DMS79 treated with DMSO at 0.1 percent for 48 hours (cell line): ENCODE measurements at regions not wholly inside any gene's neighbourhood (a gene's known extent, or its start where the extent isn't known, plus 50 kb on each side); places are given as distances from the start of the nearest gene placed in this dataset.
"Not testable (repeated sequence)": the region's sequence is repeated elsewhere in the genome, so short reads cannot be mapped to it uniquely, and the experiment has no call there.

Experiments
- DNase-seq: peaks from one replicate; lab custom pipeline; 2025; lab: John Stamatoyannopoulos, UW

DNA sequence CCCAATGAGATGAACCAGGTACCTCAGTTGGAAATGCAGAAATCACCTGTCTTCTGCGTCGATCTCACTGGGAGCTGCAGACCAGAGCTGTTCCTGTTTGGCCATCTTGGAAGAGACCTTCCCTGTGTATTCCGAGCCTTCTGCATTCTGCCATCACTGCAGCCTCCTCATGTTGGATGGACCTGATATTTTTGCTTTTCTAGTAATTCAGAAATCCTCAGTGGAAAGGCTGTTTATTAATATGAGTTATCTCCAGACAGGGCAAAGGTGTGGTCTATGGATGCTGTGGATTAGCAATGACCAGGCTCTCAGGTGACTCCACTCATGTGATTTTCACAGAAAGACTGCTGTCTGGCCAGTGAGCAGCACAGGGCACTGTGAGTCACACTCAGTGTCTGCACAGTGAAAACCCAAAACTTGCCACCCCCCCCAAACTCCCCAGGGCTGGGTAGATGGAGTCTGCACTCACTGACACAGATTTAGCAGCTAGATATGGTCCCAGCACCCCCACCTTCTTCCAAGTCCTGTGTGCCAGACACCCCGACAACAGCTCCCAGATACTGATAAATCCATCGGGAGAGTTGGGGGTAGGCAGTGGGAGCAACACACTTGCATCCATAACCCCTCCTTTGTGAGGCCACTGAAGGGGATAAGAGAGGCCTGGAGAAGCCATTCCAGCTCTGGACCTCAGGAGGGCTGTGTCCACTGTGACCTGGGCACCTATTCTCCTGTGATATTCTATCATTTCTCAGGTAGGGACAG is 75.2 kb upstream of the TOP3B start:
- no peak for DNase-seq

DNA sequence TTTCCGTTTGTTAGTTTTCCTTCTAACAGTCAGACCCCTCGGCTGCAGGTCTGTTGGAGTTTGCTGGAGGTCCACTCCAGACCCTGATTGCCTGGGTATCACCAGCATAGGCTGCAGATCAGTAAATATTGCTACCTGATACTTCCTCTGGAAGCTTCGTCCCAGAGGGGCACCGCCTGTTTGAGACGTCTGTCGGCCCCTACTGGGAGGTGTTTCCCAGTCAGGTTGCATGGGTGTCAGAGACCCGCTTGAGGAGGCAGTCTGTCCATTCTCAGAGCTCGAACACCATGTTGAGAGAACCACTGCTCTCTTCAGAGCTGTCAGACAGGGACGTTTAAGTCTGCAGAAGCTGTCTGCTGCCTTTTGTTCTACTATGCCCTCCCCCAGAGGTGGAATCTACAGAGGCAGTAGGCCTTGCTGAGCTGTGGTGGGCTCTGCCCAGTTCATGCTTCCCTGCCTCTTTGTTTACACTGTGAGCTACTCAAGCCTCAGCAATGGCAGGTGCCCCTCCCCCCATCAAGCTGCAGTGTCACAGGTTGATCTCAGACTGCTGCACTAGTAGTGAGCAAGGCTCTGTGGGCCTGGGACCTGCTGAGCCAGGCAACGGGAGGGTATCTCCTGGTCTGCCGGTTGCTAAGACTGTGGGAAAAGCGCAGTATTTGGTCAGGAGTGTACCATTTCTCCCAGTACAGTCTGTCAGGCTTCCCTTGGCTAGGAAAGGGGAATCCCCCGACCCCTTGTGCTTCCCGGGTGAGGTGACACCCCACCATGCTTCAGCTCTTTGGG is 74.4 kb upstream of the TOP3B start:
- DNase-seq = not testable (repeated sequence)

DNA sequence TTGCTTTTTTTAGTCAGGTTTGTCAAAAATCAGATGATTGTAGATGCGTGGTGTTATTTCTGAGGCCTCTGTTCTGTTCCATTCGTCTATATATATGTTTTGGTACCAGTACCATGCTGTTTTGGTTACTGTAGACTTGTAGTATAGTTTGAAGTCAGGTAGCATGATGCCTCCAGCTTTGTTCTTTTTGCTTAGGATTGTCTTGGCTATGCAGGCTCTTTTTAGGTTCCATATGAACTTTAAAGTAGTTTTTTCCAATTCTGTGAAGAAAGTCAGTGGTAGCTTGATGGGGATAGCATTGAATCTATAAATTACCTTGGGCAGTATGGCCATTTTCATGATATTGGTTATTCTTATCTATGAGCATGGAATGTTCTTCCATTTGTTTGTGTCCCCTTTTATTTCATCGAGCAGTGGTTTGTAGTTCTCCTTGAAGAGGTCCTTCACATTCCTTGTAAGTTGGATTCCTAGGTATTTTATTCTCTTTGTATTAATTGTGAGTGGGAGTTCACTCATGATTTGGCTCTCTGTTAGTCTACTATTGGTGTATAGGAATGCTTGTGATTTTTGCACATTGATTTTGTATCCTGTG is 70.1 kb upstream of the TOP3B start:
- not testable (repeated sequence) for DNase-seq

DNA sequence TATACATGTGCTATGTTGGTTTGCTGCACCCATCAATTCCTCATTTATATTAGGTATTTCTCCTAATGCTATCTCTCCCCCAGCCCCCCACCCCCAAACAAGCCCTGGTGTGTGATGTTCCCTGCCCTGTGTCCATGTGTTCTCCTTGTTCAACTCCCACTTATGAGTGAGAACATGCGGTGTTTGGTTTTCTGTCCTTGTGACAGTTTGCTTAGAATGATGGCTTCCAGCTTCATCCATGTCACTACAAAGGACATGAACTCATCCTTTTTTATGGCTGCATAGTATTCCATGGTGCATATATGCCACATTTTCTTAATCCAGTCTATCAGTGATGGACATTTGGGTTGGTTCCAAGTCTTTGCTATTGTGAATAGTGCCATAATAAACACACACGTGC is 68.4 kb upstream of the TOP3B start:
- not testable (repeated sequence) for DNase-seq

DNA sequence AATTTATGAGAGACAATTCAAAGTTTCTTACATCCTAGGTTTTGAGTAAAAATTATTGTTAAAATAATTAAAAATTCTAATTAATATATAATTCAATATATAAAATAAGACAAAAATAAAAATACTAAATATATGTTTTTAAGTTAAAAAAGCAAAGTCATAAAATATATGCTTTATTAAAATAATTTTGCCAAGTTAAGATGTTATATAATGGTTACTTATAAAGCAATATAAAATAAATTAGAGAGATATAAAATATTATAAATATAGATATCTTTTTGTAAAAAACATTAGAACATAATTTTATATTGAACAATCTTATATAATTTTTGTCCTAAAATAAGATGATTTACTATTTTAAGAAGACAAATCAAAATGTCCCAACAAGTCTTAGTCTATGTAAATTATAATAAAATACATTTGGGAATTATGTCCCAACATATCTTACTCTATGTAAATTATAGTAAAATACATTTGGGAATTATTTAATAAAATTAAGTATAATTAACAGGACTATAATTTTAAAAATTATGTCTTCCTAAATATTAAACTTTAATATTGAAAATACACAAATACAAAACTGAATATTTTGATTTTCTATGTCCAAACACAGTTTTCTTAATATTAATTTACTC is 67.7 kb upstream of the TOP3B start:
- DNase-seq = no peak

DNA sequence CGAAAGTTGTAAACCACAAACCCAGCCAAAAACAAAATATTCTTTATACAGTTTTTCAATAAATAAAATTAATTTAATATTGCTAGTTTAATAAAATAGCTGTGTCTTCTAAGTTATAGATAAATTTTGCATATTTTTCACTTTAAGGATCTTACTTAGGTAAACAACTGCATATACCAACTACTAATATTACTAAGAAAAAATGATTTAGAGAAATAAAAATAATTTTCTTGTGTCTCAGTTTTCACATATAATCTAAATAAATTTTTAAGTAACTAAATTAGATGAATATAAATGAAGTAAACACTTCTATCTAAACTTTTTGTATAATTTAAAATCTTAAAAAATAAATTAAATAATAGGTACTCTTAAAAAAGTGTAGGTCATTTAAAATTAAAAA is 67.1 kb upstream of the TOP3B start:
- DNase-seq = no peak

DNA sequence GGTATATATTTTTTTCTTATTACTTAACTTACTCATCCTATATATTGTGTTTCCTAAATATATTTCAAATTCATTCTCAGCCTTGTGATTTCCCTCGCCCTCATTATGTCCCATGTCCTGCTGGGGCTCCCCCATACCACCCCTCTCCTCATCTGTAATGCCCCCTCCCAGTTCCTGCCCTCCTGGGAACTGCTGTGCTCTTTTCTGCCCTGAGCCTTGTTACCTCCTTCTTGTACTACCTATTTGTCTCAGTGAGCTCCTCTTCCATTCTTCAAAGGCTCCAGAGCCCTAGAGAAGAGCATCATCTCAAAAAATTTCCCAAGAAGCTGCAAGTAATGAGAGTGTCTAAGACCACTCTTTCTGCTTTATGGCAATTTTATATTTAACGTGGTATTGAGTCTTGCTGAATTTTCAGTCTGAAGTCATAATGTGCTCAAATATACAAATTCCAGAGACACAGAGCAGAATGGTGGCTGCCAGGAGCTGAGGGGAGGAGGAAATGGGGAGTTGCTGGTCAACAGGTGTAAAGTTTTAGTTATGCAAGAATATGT is 66.5 kb upstream of the TOP3B start:
- no peak for DNase-seq

DNA sequence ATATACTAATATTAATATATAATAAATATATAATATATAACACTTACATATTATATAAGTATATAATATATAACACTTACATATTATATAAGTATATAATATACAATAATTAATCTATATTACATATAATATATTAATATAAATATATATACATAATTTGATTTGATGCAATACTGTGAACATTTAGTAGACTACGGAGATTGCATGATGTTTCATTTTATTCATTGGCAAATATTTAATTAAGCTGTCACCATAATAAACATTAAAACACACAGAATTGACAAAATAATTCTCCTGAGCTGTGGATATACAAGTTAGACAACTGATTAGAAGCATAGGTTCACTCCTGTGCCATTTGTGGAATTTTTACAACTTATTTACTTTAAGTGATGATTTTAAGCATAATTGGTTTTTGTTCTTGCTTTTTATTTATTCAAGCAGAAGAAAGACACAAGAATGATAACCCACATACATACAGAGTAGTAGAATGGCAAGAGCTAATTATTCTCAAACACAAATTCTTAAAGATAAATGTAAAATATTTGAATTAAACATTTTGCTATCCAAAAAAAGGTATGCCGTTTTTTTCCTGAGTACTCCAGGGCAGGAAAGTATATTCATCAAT is 65.8 kb upstream of the TOP3B start:
- no peak for DNase-seq

DNA sequence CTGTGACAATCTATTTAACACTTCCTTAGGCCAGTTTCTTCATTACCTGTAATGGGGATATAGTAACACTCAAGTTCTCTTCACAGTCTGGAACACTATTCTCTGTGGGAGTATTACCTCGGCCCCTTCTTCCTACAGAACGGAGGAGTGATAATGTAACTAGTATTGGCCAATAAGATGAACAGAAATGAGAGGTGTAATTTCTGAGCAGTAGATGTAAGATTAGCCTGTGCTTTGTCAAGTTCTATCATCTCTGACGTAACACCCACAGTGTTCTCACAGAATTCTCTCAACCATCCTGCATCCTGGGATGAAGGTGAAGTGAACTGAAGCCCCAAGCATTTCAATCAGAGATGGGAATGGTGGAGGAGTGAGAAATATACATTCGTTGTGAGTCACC is 65.2 kb upstream of the TOP3B start:
- DNase-seq = no peak

DNA sequence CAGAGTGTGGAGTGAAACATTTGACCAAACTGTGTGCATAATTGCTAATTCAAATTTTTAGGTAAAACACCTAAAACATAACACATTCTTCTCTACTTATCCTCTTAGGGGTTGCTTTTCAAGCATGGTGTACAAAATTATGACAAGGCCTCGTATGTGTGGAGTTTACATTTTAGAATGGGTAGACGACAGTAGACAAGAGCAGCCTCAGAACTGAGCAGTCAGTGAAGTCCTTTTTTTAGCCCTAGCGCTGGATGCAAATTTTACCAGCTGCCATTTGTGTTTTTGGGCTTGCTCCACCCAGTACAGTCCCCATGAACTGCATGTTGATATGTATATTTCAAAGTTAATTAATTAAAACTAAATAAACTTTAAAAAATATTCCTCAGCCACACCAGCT is 64.7 kb upstream of the TOP3B start:
- DNase-seq = no peak

DNA sequence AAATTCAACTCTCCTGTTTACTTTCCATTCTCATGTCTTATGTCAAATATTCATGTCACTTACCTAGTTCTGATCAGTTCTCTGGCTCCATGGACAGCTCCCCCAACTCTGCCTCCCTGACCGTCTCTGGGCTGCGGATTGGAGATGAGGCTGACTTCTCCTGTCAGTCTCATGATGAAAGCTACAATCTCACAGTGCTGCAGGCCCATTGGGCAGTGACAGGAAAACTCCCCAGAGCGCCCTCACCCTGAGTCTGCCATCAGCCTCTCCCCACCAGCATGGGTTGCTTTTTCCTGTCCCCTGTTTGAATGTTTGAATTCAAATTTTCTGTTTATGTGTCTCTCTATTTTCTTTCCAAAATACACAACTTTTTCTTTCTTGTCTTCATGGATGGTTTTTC is 63.8 kb upstream of the TOP3B start:
- DNase-seq = no peak

DNA sequence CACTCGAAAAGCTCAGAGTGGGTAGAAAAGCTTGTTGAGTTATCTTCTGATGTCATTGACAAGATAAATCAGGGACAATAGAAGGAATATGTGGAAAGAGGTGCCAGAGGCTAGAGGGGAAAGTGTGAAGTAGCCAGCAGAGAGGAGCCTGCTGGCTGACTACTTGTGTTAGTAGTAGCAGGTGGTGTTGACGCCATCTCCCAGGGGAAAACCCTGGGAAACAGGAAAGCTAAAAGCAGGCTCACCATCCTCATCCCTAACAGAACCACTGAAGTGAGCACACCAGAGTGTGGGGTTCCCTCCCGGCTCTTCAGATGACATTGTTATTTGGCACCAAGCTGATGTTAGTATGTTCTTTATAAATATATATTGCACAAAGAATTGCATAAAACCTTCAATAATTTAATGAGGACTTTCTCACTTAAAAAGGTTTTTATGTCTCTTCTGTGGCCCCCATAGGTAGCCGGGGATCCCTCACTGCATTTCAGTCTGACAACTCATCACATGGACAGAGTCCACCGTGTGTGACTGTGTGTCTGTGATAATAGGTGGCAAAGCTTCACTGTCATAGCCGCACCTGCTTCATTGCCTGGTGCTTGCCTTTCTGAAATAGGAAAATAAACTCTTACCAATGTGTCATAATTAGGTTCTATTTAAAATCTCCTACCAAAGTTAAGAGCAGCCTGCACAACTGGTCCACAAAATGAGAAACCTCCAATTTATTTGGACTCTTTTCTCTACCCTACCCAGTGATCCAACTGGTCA is 63.2 kb upstream of the TOP3B start:
- no peak for DNase-seq

DNA sequence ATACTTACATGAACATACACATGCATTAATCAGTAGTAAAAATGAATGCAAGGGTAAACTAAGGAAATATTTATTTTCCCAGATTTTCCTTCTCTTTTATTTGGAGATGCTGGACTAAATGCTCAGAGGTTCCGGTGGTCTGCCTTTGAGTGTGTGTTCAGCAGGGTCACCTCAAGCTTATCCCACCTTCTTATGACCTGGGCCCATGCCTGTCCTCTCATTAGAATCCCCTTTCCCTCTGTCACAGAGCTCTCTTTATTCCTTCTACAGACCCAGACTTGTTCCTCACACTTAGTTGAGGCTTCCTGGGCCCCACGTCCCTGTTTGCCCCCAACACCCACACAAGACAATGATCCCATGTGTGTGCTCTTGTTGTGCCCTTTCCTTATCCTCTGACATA is 61.6 kb upstream of the TOP3B start:
- DNase-seq = no peak

DNA sequence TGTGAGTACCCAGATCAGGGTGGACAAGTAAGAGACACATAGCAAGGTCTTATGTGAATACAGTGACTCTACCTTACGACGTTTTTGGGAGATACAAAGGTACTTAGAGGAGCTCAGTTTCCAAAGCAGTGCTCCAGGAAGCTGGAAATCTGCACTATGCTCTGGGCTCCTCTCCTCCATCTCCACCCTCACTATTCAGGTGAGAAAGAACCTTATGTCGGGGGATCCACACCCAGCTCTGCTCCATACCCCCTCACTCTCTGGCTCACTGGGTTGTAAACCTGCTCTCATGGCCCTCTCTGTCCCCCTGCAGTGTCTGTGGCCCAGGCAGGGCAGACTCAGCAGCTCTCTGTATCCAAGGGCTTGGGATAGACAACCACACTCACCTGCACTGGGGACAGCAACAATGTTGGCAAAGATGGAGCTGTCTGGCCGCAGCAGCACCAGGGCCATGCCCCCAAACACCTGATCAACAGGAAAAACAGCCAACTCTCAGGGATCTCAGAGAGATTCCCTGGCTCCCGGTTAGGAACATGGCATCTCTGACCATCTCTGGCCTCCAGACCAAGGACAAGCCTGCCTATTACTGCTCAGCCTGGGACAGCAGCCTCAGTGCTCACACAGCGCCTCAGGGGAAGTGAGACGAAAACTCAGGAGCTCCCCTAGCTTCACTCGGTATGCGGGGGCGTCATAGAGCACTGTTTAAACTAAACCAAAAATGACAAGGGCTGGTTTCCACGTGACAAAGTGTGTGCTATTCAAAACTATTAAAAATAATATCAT is 60.9 kb upstream of the TOP3B start:
- DNase-seq = no peak

DNA sequence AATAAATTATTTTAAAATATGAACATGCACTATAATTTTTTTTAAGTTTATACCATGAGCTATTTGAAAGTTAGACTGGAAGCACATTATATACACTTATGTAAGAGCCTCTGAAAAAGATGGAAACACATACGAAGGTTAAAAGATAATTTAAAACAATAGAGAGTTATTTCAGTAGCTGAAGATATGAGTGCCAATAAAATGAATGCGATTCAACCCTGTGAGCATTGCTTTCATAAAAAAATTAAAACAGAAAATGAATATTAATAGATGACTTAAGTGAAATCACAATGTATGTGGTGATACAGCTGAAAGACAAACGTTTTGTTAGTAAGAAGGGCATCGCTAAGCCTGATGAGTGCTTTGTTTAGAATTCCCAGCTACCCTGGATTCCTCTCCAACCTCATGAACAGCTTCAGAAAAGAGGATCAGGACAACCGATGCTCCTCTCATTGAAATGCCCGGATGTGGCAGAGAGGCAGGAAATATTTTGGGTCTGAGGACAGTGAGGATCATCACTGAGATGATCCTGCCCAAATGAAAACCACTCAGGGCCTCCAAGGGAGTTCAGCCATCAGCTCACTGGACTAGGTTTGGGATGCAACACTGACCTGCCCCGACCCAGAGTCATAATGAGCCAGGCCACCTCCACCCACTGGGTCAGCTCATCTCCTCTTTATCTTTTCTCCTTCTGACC is 60.2 kb upstream of the TOP3B start:
- no peak for DNase-seq

DNA sequence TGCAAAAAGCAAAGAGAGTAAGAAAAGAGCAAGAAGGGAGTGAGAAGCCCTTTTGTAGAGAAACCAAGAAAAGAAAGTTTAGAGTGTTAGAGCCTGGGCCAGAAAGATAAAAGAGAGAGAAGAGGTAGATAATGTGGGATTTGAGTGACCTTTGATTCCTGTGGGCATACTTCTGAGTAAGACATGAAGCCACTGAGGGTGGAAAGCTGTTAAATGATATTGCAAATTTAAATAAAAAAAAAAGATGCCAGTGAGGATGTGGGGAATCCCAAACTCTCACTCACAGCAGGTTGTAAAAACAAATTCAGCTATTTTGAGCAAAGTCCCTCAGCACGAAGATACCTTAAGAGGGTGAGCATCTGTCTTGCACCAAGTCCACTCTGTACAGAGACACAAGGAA is 59.4 kb upstream of the TOP3B start:
- no peak for DNase-seq

DNA sequence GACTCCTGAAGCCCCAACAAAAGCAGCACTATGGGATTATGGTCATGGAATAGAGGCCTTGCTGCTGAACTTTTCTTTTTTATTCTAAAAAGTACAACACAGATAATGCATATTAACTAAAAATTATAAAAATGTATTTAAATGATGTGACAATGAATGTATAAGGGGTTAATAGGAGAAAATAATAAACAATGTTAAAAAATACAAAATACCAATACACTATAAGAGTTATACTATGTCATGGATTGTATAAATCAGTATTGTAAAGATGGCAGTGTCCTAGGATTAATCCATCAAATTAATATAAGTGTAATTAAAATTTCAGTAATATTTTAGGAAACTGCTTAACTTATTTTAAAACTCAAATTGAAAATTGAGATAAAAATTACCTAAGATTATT is 58.3 kb upstream of the TOP3B start:
- DNase-seq = no peak

DNA sequence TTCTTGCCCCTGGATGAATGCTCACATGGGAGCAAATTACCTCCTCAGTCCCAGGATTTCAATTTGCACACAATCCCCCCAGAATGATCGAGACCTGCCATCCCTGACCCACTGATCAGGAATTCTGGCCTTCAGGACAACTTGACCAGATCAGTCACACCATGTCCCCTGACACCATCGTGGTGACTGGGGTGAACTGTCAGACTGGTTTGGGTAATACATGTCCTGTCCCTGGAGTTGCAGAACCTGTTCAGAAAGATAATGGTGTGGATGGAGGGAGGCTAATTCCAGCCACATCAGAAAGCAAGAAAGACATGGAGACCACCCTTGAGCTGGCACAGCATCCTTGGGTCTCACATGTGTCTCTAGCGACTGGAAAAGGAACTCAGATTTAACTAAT is 57.9 kb upstream of the TOP3B start:
- DNase-seq = no peak

DNA sequence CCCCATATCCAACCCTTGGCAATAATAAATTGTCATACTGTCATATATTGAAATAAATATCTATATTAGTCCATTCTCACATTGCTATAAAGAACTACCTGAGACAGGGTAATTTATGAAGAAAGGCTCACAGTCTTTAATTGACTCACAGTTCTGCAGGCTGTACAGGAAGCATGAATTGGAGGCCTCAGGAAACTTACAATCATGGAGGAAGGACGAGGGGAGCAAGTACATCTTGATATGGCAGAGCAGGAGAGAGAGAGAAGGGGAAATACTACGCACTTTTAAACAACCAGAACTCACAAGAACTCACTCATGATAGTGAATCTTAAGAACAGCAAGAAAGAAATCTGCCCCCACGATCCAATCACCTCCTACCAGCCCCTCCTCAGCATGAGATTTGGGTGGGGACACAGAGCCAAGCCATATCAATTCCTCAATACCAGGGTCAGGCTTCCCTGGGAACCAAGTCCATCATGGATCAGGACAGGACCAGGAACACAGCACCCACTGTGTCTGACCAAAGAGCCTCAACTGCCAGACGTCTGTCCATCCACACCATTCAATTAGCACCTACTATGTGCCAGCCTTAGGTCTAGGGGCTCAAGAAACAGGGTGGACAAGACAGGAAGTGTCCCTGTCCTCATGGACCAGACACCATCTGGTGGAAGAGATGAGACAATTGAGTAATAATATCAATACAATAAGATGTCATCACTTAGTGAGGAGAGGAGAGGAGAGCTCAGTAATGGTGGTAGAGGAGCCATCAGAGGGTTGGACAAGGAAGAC is 56.9 kb upstream of the TOP3B start:
- no peak for DNase-seq
